ENCODE measurements at regions not wholly inside any gene's neighbourhood (a gene's known extent, or its start where the extent isn't known, plus 50 kb on each side); places are given as distances from the start of the nearest gene placed in this dataset.

DNA sequence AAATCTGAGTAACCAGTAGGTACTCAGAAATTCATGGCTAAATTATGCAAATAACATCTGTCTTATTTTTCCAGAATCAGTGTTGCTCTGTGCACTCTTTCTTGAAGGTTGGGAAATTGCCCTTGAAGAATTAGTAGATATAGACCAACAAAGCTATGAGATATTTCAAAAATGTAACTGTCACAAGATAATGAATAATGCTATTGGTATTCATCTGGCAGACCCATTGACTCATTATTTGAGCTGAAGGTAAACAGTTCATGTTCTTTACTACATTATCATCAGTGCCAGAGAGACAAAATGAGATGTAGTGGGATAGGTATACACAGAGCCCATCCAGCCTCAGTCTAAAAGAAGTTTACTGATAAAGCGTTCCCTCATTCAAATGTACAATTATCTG is 274.7 kb downstream of the CASP12 start:
- DNase-seq (ENCODE audit: extremely low spot score in 2 of 2): no peak
- Histone ChIP-seq H3K27me3 (no peaks in the 10 kb centered on the region), H3K4me1 (no peaks in the 10 kb centered on the region), H3K36me3 (no peaks in the 10 kb centered on the region), H3K4me3 (no peak overlapping the region), H3K9me3 (no peaks in the 10 kb centered on the region), H3K27ac (no peak overlapping the region)
- intact Hi-C loops (cut with DNase I): no loop called here
- no peak for TF ChIP-seq POLR2A (IDR thresholded peaks at IDR 0.05)
- no peak for TF ChIP-seq POLR2AphosphoS5 (IDR thresholded peaks at IDR 0.05; ENCODE audit: insufficient read depth in 1 of 2, low read depth in 1 of 2)
- TF ChIP-seq, protein P1, sequence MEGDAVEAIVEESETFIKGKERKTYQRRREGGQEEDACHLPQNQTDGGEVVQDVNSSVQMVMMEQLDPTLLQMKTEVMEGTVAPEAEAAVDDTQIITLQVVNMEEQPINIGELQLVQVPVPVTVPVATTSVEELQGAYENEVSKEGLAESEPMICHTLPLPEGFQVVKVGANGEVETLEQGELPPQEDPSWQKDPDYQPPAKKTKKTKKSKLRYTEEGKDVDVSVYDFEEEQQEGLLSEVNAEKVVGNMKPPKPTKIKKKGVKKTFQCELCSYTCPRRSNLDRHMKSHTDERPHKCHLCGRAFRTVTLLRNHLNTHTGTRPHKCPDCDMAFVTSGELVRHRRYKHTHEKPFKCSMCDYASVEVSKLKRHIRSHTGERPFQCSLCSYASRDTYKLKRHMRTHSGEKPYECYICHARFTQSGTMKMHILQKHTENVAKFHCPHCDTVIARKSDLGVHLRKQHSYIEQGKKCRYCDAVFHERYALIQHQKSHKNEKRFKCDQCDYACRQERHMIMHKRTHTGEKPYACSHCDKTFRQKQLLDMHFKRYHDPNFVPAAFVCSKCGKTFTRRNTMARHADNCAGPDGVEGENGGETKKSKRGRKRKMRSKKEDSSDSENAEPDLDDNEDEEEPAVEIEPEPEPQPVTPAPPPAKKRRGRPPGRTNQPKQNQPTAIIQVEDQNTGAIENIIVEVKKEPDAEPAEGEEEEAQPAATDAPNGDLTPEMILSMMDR (IDR thresholded peaks at IDR 0.05): no peak

DNA sequence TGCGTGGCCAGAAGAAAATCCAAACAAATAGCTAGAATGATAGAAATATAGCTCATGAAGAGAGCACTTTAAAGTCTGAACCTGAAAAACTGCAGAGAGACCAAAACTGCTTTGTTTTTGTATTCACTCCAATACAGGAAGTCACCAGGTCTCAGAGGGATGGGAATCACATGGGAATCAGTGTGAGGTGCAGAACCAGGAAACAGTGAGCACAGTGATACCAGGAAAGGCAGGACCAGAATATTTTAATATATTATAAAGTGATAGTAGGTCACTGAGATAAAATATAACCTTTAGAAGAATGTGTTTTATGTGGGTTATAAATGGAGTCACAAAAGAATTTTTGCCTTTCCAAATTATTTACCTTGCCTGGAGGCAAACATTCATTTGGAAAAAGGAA is 277.3 kb downstream of the CASP12 start:
- no peak for DNase-seq (ENCODE audit: extremely low spot score in 2 of 2)
- intact Hi-C loops (cut with DNase I): no loop called here
- TF ChIP-seq POLR2AphosphoS5 (IDR thresholded peaks at IDR 0.05; ENCODE audit: insufficient read depth in 1 of 2, low read depth in 1 of 2): no peak
- no peak for TF ChIP-seq POLR2A (IDR thresholded peaks at IDR 0.05)
- TF ChIP-seq, protein P1 (IDR thresholded peaks at IDR 0.05): no peak

DNA sequence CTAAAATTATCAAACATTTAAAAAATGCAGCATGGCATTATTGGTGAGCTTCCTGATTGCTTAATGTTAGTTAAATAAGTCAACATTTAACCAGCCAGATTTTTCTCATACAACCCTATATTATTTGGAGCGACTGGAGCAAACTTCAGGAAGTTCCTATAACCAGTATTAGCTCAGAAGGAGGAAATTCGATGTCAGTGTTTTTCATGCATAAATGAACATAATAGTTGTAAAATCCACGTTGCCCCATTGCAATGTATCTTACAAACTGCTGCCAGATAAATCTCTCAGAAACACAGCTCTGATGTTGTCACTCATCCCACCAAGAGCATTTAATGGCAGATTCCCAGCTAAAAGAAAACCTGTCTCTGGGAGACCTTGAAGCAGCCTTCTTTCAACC is 278.5 kb downstream of the CASP12 start:
- intact Hi-C loops (cut with DNase I): no loop called here
- Histone ChIP-seq H3K4me3 (no peak overlapping the region), H3K27me3 (no peaks in the 10 kb centered on the region), H3K27ac (no peak overlapping the region), H3K4me1 (no peaks in the 10 kb centered on the region), H3K9me3 (no peaks in the 10 kb centered on the region), H3K36me3 (no peaks in the 10 kb centered on the region)
- no peak for TF ChIP-seq POLR2A (IDR thresholded peaks at IDR 0.05)
- TF ChIP-seq, protein P1 (IDR thresholded peaks at IDR 0.05): no peak
- no peak for TF ChIP-seq POLR2AphosphoS5 (IDR thresholded peaks at IDR 0.05; ENCODE audit: insufficient read depth in 1 of 2, low read depth in 1 of 2)
- no peak for DNase-seq (ENCODE audit: extremely low spot score in 2 of 2)

More for the DNA sequence above, 277.3 kb downstream of the CASP12 start:
- Histone ChIP-seq H3K4me1 (no peaks in the 10 kb centered on the region), H3K36me3 (no peaks in the 10 kb centered on the region), H3K27ac (no peak overlapping the region), H3K4me3 (no peak overlapping the region), H3K9me3 (no peaks in the 10 kb centered on the region), H3K27me3 (no peaks in the 10 kb centered on the region)

DNA sequence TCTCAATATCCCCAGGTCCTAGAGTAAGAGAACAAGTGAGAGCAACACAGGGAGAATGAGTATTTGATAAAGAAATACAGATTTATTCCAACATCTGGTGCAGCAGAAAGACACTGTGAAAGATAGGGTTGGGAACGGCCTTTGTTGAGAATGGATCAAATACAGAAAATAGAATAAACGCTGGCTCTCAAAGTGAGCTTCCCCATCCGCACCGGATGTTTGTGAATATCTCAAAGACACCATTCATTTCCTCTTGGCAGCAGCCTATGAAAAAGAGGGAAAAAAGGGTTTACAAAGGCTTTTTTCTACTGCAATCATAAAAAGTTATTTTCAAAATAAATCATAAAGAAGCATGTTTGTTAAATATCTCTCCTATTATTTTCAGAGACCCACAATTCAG is 279.3 kb downstream of the CASP12 start:
- H3K4me3 ChIP-seq: no peak overlapping the region
- H3K27ac ChIP-seq: no peak overlapping the region
- TF ChIP-seq, protein P1 (IDR thresholded peaks at IDR 0.05): no peak
- TF ChIP-seq POLR2AphosphoS5 (IDR thresholded peaks at IDR 0.05; ENCODE audit: insufficient read depth in 1 of 2, low read depth in 1 of 2): no peak
- TF ChIP-seq POLR2A (IDR thresholded peaks at IDR 0.05): no peak
- DNase-seq (ENCODE audit: extremely low spot score in 2 of 2): no peak
- no peaks in the 10 kb centered on the region for H3K36me3 ChIP-seq
- H3K4me1 ChIP-seq: no peaks in the 10 kb centered on the region
- H3K27me3 ChIP-seq: no peaks in the 10 kb centered on the region
- intact Hi-C loops (cut with DNase I): no loop called here
- H3K9me3 ChIP-seq: no peaks in the 10 kb centered on the region

DNA sequence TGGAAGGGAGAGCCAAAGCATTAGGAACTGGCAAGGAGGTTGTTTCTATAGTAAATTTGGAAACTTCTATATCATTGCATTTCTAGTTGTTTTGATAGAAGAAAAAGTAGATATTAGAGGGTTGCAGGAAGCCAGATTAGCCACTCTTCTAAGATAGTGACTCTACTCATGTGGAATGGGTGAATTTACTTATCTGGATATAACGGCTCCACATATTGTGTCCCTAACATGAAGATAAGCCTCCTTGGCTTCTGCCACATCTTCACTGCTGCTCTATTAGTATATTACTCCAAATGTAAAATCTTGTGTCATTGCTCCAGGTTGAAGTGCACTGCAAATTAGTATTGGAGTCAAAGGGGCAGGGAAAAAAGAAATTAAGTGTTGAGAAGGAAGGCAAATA is 283.3 kb downstream of the CASP12 start:
- DNase-seq (ENCODE audit: extremely low spot score in 2 of 2): no peak
- H3K4me3 ChIP-seq: no peak overlapping the region
- no peaks in the 10 kb centered on the region for H3K27me3 ChIP-seq
- H3K9me3 ChIP-seq: no peaks in the 10 kb centered on the region
- no peak overlapping the region for H3K27ac ChIP-seq
- TF ChIP-seq POLR2AphosphoS5 (IDR thresholded peaks at IDR 0.05; ENCODE audit: insufficient read depth in 1 of 2, low read depth in 1 of 2) (no peak), POLR2A (IDR thresholded peaks at IDR 0.05) (no peak)
- TF ChIP-seq, protein P1 (IDR thresholded peaks at IDR 0.05): no peak
- intact Hi-C loops (cut with DNase I): no loop called here
- peaks cover 4% of the 10 kb centered on the region for H3K4me1 ChIP-seq
- no peaks in the 10 kb centered on the region for H3K36me3 ChIP-seq
